Sigmoid colon (tissue), 4 donors: ENCODE measurements at regions not wholly inside any gene's neighbourhood (a gene's known extent, or its start where the extent isn't known, plus 50 kb on each side); places are given as distances from the start of the nearest gene placed in this dataset.

ENCODE experiments used
- EP300 ChIP-seq, 4 donors: sonication (generic); formaldehyde crosslinking; IDR thresholded peaks; one replicate each; pipeline ENCODE4 v1.6.1; 2017; ENCODE audit warnings: antibody characterized with exemption in 4 of 4
- POLR2AphosphoS5 ChIP-seq, 4 donors: sonication (generic); formaldehyde crosslinking; IDR thresholded peaks; one replicate each; pipeline ENCODE4 v1.6.1; 2017; ENCODE audit warnings: antibody characterized with exemption in 4 of 4
- TF ChIP-seq, protein P1 (sequence below), 4 experiments: fragments of 450-650 bp in 3 of 4; fragments of 200-600 bp in 1 of 4; IDR thresholded peaks; one replicate each; pipeline ENCODE4 v1.5.1; 2016 to 2019; ENCODE audit warnings: antibody characterized with exemption in 4 of 4, mild to moderate bottlenecking in 3 of 4, moderate library complexity in 2 of 4

DNA sequence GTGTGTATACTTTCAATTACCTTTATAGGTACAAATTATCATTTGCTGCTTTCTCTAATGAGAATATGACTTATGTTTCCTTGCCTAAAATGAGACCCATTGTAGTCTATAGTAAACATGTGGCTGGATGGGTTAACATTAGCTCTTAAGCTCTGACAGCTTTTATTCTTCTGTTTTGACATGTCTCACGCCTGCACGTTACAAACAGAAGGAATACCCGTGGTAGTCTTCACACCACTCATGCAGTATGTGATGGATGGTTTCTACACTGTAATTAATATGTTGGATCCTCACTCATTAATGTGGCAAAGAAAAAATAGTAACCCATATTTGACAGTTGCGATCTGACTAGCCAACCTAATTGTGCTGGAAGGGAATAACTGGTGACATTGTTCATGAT lies 133.4 kb upstream of the MITF start:
- TF ChIP-seq, protein P1, sequence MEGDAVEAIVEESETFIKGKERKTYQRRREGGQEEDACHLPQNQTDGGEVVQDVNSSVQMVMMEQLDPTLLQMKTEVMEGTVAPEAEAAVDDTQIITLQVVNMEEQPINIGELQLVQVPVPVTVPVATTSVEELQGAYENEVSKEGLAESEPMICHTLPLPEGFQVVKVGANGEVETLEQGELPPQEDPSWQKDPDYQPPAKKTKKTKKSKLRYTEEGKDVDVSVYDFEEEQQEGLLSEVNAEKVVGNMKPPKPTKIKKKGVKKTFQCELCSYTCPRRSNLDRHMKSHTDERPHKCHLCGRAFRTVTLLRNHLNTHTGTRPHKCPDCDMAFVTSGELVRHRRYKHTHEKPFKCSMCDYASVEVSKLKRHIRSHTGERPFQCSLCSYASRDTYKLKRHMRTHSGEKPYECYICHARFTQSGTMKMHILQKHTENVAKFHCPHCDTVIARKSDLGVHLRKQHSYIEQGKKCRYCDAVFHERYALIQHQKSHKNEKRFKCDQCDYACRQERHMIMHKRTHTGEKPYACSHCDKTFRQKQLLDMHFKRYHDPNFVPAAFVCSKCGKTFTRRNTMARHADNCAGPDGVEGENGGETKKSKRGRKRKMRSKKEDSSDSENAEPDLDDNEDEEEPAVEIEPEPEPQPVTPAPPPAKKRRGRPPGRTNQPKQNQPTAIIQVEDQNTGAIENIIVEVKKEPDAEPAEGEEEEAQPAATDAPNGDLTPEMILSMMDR (IDR thresholded peaks at IDR 0.05), result no peak
- no peak for TF ChIP-seq EP300 (IDR thresholded peaks at IDR 0.05)
- TF ChIP-seq POLR2AphosphoS5 (IDR thresholded peaks at IDR 0.05), result no peak
